GM21423 (cell line): ENCODE measurements at regions not wholly inside any gene's neighbourhood (a gene's known extent, or its start where the extent isn't known, plus 50 kb on each side); places are given as distances from the start of the nearest gene placed in this dataset.
"Not testable (repeated sequence)": the region's sequence is repeated elsewhere in the genome, so short reads cannot be mapped to it uniquely, and the experiment has no call there.

Experiments
- ATAC-seq: cut with Tn5 transposase; IDR thresholded peaks from one replicate; pipeline ENCODE4 v1.9.1; 2021; ENCODE audit warnings: mild to moderate bottlenecking, moderate library complexity; ENCODE audit not compliant: unreplicated experiment

DNA sequence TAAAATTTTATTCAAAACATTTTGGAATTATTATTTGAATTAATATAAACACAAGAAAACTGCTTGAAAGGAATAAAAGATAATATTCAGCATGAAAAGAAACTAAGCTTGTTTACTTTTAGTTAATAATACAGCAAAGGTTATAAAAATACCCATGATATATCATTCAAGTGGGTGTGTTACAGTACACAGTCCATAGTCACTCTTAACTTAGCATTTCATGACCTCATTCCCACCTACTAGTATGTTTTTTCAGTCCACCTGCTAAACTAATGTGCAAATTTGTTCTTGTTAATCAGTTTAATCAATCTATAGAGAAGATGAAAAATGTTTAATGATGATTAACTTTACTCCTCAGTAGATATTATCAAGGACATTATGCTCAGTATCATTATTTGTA is 841.4 kb upstream of the EPHA7 start:
- ATAC-seq = no peak

DNA sequence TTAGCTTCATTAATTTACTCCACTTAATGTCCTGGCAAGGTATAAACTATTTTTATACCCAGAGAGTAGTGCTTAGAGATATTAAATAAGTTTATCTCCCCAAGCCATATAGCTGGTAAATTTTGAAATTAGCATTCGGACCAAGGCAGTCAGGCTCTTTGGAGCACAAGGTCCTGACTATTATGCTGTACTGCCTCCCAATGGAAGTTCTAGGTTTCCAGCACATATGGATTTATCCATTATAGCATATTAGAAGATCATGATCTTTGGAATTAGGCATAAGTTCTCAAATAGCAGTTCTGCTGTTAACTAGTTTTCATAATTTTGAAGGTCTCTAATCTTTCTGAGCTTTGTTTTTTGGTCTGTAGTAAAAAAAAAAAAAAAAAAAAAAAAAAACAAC is 835.3 kb upstream of the EPHA7 start:
- ATAC-seq = no peak

DNA sequence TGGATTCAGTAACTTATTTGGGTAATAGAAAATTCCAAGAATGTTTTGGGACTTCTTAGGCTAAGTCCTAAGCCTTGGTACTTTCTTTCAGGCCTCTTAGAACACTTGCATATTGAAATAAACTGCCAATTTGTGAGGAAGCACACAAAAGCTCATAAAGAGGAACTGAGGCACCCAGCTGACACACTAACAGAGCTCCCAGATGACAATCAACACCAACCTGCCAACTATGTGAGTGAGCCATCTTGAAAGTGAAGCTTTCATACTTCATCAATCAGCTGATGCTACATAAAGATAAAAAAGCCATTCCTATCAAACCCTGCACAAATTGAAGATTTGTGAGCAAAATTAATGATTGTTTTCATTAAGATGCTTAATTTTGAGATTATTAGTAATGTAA is 832.5 kb upstream of the EPHA7 start:
- no peak for ATAC-seq

DNA sequence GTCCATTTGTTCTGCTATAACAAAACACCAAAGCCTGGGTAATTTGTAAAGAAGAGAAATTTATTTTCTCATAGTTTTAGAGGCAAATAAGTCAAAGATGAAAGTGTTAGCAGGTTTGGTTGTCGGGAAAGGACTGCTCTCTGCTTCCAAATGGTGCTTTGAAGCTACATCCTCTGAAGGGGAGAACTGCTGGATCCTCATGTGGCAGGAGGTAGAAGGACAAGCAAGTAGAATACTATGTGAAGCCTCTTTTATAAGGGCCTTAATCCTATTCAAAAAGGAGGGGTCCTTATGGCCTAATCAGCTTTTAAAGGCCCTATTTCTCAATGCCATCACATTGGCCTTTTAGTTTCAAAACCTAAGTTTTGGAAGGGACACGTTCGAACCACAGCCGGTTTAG is 826.0 kb upstream of the EPHA7 start:
- no peak for ATAC-seq

DNA sequence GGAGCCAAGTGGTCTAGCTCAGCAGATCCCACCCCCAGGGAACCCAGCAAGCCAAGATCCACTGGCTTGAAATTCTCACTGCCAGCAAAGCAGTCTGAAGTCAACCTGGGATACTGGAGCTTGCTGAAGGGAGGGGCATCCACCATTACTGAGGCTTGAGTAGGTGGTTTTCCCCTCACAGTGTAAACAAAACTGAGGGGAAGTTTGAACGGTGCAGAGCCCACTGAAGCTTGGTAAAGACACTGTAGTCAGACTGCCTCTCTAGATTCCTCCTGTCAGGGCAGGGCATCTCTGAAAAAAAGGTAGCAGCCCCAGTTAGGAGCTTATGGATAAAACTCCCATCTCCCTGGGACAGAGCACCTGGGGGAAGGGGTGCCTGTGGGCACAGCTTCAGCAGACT is 819.5 kb upstream of the EPHA7 start:
- ATAC-seq = no peak

DNA sequence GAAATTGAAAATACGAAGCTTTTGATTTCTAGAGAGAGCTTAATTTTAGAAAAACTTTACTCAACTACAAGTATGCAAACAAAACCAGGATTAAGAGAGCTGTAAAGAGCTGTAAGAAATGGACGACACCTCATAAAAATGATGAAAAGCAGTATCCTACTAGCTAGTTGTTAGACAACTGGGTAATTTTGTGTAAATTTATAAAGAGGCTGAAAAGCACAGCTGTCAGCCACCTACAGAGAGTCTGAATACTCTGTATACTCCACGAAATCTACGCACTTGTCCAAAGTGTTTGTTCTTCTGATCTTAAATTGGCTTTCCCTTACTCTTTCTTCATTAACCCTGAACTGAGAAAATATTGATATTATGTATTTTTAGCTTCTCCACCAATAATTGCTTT is 808.4 kb upstream of the EPHA7 start:
- ATAC-seq = no peak

DNA sequence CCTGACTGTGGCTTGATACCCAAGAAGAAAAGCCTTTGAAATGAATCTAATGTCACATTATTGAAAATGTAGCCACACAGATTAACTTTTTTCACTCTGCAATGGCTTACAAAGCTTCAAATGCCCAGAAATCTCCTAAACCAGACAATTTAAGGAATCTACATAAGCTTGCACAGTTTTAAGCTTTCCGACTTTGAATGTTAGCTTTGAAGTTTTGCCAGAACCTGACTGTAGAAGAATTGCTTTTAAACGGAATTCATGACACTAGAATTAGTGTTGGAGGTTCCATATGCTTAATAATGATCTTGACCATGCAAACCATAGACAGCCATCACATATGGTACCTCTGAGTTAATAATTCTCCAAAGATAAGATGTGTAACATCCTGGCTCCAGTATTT is 798.5 kb upstream of the EPHA7 start:
- no peak for ATAC-seq

DNA sequence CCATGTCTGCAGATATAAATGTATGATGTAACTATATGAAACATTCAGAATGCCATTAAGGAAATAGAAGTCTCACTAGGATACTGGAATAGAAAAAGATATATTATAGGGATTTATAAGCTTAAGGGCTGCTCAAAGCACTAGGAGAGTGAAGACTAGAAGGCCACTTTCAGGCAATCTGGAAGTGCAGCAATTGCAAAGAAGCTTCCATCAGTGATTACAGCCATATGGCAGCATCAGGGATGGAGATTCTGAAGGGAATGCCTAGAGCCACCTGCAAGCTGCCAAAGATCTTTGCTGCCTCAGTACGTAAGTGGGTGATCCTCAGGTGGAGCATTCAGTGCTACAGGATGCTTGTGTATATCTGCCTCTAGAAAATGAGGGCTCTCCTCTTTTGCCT is 796.2 kb upstream of the EPHA7 start:
- ATAC-seq = no peak

DNA sequence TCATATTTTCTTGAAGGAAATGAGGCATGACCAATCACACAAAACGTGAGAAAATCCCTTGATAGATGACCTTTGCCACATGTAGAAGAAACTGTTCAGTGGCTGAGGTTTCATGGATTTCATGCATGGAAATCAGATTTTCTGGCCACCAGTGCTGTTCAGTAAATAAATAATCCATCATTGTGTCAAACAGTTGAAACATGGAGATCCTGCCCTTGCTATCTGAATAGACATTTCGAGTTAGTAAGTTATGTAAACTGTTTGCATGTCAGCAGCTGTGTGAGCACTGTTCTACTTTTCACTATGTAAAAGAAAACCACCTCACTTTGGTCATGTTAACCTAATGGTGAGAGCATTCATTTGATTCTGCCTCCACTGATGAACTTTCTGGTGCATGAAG is 793.9 kb upstream of the EPHA7 start:
- ATAC-seq = no peak

DNA sequence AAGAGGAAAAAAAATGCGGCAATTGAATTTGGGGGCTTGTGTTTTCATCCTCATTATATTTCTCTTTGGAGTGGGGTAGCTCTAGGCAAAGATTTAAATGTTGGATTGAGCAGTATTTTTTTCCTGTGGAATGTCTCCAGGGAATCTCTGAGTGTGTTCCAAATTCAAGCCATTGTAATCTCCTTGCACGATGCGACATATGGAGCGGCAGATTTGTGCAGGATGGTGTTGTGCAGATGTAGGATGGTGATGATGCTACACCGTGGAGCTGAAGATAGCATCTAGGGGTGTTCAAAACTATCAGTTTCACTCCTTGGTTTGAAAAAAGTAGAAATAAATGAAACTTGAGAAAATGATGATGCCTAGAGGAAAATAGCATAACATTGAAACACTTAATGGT is 777.5 kb upstream of the EPHA7 start:
- no peak for ATAC-seq

DNA sequence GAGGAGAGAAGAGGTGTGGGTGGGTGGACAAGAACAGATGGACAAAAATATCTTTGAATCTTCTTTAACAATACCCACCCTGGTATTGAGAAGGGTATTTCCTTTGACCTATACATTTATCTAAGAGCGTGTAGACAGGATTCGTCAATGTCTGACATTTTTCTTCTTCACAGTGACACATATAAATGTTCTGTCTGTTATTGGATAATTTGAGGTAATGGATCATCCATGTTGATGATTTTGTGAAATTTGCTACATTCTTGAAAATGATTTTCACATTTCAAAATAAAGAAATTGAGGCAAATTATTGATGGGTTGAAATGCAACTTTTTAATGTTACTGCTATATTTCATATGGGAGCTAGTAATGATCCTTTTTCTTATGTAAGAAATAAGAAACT is 770.7 kb upstream of the EPHA7 start:
- ATAC-seq = no peak

DNA sequence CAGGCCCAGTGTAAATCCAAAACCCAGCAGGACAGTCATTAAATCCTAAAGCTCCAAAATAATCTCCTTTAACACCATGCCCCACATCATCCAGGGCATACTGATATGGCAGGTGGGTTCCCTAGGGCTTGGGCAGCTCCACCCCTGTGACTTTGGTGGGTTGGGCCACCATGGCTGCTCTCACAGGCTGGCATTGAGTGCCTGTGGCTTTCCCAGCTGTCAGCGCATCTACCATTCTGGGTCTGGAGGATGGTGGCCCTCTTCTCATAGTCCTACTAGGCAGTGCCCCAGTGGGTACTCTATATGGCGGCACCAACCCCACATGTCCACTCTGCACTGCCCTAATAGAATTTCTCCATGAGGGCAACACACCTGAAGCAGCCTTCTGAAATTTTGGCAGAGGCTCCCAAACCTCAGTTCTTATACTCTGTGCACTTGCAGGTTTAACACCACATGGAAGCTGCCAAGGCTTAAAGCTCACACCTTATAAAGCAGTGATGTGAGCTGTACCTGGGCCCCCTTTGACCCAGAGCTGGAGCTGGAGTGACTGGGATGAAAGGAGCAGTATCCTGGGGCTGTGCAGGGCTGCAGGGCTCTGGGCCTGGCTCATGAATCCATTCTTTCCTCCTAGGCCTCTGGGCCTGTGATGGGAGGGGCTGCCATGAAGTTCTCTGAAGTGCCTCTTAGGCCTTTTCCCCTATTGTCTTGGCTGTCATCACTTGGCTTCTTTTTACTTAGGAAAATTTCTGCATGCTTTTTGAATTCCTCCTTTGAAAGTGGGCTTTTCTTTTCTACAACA is 765.5 kb upstream of the EPHA7 start:
- no peak for ATAC-seq

DNA sequence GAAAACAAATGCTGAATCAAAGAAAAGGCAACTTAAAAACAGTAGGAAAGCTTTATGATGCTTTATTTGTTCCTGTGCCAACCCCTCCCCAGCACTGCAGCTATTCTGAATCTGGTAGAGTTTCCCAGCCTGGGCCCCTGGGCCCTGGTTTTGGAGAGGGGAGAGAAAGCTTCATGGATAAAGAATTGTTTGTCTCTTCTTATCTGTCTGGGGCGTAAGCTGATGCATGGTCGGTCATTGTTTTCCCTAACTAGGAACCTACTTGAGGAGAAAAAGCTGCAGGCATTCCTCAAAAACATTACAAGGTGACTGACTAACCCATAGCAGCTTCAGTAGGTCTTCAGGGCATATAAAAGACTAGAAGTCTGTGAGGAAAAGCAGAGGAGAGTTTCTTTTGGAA is 758.1 kb upstream of the EPHA7 start:
- no peak for ATAC-seq

DNA sequence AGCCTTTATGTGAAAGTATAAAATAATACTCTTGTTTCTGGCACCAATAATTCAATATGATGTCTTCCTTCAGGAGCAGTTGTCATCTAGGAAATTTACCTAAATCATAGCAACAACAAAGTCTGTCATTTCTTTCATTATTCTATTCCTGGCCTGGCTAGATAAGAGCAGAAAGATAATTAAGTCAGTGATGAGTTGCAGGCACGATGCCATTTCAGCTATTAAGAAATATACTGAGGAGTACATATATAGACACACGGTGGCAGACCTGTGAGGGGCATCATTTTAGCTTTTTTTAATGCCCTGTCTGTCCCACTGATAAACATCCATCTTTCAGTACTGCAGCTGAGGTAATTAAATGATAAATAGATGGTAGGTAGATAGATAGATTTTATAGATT is 756.1 kb upstream of the EPHA7 start:
- no peak for ATAC-seq

DNA sequence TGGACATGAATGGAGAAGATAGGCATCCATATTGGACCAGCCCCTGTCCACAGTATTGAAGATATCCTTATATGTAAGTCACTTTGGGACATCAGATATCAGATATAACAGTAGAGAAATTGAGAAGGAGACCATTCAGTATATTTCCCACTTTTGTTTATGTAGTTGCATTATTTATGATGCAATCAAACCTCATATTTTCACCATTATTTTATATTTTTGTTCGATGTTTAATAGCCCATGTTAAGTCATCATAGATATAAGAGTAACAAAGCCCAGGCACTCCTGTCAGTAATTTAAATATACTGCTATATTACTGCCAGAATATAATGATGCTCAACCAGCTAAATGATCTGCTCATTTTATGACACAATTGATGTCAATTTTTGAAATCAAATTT is 744.5 kb upstream of the EPHA7 start:
- ATAC-seq = no peak

DNA sequence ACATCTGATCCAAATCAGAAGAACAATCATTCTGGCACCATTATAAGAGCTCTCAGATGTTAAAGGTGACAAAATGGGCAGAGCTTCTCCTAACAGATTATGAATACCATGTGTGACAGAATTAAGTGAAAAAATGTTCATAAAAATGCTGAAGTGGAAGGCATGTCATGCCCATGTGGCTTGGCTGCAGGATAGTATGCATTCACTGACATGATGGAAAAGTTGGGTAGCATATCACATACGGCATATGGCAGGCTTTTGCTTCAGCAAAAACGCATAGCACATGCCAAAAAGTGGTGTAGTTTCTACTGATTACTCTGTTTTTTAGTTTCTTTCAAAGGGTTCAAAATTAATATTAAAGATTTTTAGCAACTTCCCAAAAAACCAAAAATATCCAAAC is 731.5 kb upstream of the EPHA7 start:
- no peak for ATAC-seq

DNA sequence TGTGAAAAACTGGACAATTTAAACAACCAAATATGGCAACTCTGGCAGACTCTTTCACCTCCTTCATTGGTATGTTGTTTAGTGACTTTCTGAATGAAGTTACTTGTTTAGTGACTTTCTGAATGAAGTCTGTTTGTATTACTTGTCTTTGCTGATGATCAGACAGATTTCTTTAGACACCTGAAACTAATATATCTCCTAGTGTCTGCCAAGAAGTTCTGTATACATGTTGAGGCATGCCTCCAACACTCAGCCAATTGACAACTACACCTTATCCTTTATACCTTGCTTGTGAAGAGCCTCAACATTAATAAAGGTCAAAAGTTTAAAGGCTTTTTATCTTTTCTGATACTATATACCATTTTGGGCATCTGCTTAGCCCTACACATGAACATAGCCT is 725.4 kb upstream of the EPHA7 start:
- ATAC-seq = no peak

DNA sequence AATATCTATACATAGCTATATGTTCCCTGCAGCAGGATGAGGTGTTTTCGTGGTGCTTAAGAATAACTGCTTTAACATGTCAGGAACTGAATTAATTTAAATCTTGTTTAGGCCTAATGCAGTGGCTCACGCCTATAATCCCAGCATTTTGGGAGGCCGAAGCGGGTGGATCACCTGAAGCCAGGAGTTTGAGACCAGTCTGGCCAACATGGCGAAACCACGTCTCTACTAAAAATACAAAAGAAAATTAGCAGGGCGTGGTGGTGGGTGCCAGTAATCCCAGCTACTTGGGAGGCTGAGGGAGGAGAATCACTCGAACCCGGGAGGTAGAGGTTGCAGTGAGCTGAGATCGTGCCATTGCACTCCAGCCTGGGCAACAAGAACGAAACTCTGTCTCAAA is 717.8 kb upstream of the EPHA7 start:
- ATAC-seq = not testable (repeated sequence)

DNA sequence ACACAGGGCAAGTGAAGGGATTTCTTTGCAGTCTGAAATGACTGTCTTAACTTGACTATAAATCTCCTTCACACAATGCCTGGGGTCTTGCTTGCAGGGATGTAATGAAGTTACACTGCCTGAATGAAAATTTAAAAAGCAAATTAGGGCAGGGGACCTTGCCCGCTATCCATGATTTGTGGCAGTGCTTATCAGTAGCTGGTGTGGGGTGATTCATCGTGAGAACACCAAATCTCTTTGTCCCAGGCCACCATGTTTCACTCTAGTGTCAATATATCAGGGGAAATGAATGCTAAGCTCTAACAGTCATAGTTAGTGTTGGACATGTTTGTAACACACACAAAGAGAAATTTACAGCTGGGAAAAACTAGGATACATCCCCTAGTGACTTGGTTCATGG is 713.7 kb upstream of the EPHA7 start:
- ATAC-seq = no peak

DNA sequence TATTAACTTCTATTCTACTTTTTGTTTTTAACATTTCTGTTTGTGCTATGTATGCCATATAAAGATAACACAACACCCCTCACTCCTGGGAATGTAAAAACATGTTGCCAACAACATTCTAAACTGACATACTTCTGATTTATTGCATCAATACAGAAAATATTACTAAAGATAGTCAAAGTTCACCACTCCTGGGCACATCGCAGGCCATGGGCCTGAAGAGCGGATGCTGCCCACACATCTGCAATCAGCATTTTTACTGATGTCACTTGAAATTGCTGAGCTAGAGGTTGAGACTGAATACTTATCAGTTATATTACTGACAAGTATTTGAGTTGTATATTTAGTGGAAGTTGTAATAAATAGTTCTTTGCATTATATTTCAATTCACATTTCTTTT is 711.9 kb upstream of the EPHA7 start:
- ATAC-seq = no peak

DNA sequence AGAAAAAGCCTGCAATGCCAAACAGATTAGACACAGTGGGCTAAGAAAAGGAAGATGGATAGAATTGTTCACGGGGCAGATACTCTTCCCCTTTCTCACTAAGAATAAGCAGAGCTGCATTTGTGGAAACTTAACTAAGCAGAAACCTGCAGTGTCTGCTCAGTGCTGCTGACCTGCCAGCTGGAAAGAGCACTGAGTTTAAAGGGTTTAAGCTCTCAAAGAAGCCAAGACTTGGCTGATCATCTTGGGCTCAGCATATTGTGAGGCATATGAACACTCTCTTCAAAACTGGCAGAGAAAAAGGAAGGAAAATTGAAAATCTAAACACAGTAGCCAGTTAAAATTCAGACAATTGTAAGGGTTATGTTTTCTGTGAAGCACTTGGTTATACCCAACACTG is 711.1 kb upstream of the EPHA7 start:
- no peak for ATAC-seq

DNA sequence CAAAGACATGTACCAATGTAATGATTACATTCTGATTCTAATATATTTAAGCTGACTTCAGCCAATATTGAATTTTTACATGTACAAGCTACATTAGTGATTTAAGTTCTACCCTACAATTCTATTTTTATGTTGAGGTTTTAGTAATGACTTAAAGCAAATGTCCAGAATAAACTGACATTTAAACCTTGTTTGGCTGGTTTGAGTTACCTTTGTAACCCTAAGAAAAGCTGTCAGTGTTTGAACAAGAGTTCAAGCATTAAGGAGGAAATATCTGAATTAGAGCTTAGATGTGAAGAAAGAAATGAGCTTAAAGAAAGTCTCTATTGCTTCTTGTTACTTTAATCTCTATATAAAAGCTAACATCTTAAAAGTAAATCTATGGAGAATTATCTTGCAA is 710.6 kb upstream of the EPHA7 start:
- no peak for ATAC-seq

DNA sequence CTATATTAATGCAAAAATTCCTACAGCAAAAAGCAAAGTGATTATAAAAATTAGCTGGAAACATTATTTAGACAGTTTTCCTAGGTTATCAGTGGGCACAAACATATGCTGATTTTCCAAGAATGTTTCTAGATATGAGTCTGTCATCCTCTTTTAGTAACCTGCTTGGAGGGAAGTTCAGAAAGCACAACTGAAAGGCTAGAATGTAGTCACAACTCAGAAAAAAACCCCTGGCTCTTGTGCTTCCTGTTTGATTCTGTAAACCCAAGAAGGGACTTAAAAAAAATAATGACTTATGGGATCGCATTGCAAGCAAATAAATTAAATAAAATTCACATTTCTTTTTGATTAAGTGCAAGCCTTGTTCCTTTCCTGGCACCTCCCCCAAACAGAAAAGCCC is 708.4 kb upstream of the EPHA7 start:
- ATAC-seq = no peak
